B cell (primary cell): ENCODE measurements at regions not wholly inside any gene's neighbourhood (a gene's known extent, or its start where the extent isn't known, plus 50 kb on each side); places are given as distances from the start of the nearest gene placed in this dataset.

ENCODE experiments used
- ATAC-seq: fragments of 200-7000 bp; cut with Tn5 transposase; one replicate; pipeline ENCODE4 v1.10.0; 2021; ENCODE audit warnings: low read depth, mild to moderate bottlenecking, moderate number of reproducible peaks, moderate library complexity
- CTCF ChIA-PET: fragments of 350-600 bp; sonication (Branson Sonifier 250); formaldehyde crosslinking; loops from one replicate; lab custom pipeline; 2021; ENCODE audit warnings: antibody characterized with exemption, inconsistent platforms; lab: Charles Lee
- POLR2A ChIA-PET: fragments of 350-600 bp; sonication (Branson Sonifier 250); formaldehyde crosslinking; loops from one replicate; lab custom pipeline; 2021; ENCODE audit warnings: antibody characterized with exemption; lab: Charles Lee
- DNase-seq: peaks from one replicate; pipeline ENCODE4 v3.0.0; 2013
- H2AFZ ChIP-seq: 2 replicates; pipeline ENCODE4 v1.6.1; 2012; ENCODE audit warnings: mild to moderate bottlenecking, low read depth, low read length; ENCODE audit not compliant: insufficient read depth, poor library complexity, severe bottlenecking
- H3K27ac ChIP-seq, 2 donors: 1 replicate in 1 of 2; 2 replicates in 1 of 2; pipeline ENCODE4 v1.5.1; 2012 to 2013; ENCODE audit warnings: low read length in 2 of 2, mild to moderate bottlenecking in 2 of 2, moderate library complexity in 1 of 2
- H3K27me3 ChIP-seq, 4 experiments: fragments of 200-600 bp in 1 of 4; sonication (generic) in 1 of 4; replicated peaks in 1 of 4; 1 replicate in 2 of 4; 2 replicates in 2 of 4; pipeline versions ENCODE4 v1.6.1 to v1.7.0; 2013 to 2016; ENCODE audit warnings: low read length in 3 of 4, mild to moderate bottlenecking in 2 of 4, mixed read lengths in 1 of 4, moderate library complexity in 1 of 4; ENCODE audit not compliant: insufficient read depth in 4 of 4, control insufficient read depth in 3 of 4; ENCODE audit errors: control extremely low read depth in 1 of 4
- H3K36me3 ChIP-seq, 2 experiments: replicated peaks in 1 of 2; 1 replicate in 1 of 2; 2 replicates in 1 of 2; pipeline versions ENCODE4 v1.6.1 to v1.7.1; 2013; ENCODE audit warnings: low read length in 1 of 2; ENCODE audit not compliant: insufficient read depth in 2 of 2, control insufficient read depth in 1 of 2; ENCODE audit errors: control extremely low read depth in 1 of 2, extremely low read depth in 1 of 2
- H3K4me1 ChIP-seq, 2 donors: fragments of 200-600 bp in 1 of 2; sonication (generic) in 1 of 2; 1 replicate in 1 of 2; 2 replicates in 1 of 2; pipeline versions ENCODE4 v1.5.1 to v1.6.1; 2013 to 2017; ENCODE audit warnings: low read length in 2 of 2; ENCODE audit not compliant: control insufficient read depth in 2 of 2, insufficient read depth in 2 of 2
- H3K4me2 ChIP-seq: replicated peaks from 2 replicates; pipeline ENCODE3; 2012; ENCODE audit warnings: mild to moderate bottlenecking, low read depth, low read length; ENCODE audit not compliant: poor library complexity, severe bottlenecking
- H3K4me3 ChIP-seq, 5 experiments: fragments of 200-600 bp in 1 of 5; sonication (generic) in 1 of 5; 1 replicate in 3 of 5; 2 replicates in 2 of 5; pipeline versions ENCODE4 v1.5.1 to v1.7.0; 2011 to 2016; ENCODE audit warnings: low read length in 4 of 5, mild to moderate bottlenecking in 4 of 5, low read depth in 2 of 5, control low read depth in 1 of 5, moderate library complexity in 1 of 5; ENCODE audit not compliant: insufficient read depth in 1 of 5; ENCODE audit errors: control extremely low read depth in 1 of 5, extremely low read depth in 1 of 5
- H3K79me2 ChIP-seq: fragments of 200-600 bp; sonication (generic); one replicate; pipeline ENCODE4 v1.6.0; 2016; ENCODE audit warnings: low read length; ENCODE audit not compliant: control insufficient read depth, insufficient read depth
- H3K9ac ChIP-seq: fragments of 200-600 bp; sonication (generic); 2 replicates; pipeline ENCODE4 v1.6.1; 2017; ENCODE audit warnings: mild to moderate bottlenecking, low read length, moderate library complexity
- H3K9me3 ChIP-seq, 3 donors: one replicate each; pipeline versions ENCODE4 v1.6.1 to v1.7.1; 2013; ENCODE audit warnings: low read length in 2 of 3; ENCODE audit not compliant: control insufficient read depth in 2 of 3, insufficient read depth in 1 of 3; ENCODE audit errors: control extremely low read depth in 1 of 3
- H4K20me1 ChIP-seq: 2 replicates; pipeline ENCODE4 v1.6.0; 2012; ENCODE audit warnings: mild to moderate bottlenecking, low read length; ENCODE audit not compliant: insufficient read depth, control insufficient read depth, poor library complexity, severe bottlenecking
- H3K27ac Mint-ChIP-seq: one replicate; pipeline ENCODE4 v1.8.0; 2021; ENCODE audit warnings: mixed read lengths
- H3K27me3 Mint-ChIP-seq: one replicate; pipeline ENCODE4 v1.8.0; 2021; ENCODE audit warnings: mixed read lengths
- H3K4me1 Mint-ChIP-seq: one replicate; pipeline ENCODE4 v1.8.0; 2021; ENCODE audit warnings: mixed read lengths
- H3K4me3 Mint-ChIP-seq: one replicate; pipeline ENCODE4 v1.8.0; 2021; ENCODE audit warnings: mixed read lengths
- H3K9me3 Mint-ChIP-seq: one replicate; pipeline ENCODE4 v1.8.0; 2022; ENCODE audit warnings: mixed read lengths; ENCODE audit not compliant: insufficient read depth
- EZH2 ChIP-seq: IDR thresholded peaks from 2 replicates; pipeline ENCODE4 v1.6.1; 2012; ENCODE audit warnings: borderline replicate concordance, low read depth, mild to moderate bottlenecking, moderate library complexity, low read length; ENCODE audit not compliant: insufficient read depth, poor library complexity, severe bottlenecking
- WGBS: methylation state at CpG from one replicate; pipeline ENCODE4 v1.1.5; 2013; ENCODE audit warnings: missing lambda C conversion rate; ENCODE audit not compliant: insufficient coverage; 5-methylcytosine and 5-hydroxymethylcytosine counted together
- intact Hi-C: fragments of 100-400 bp; cut with micrococcal nuclease; formaldehyde crosslinking; loops from one replicate; pipeline ENCODE4 v1.10.0; 2022
- TF ChIP-seq, protein P1 (sequence below): fragments of 200-600 bp; IDR thresholded peaks from one replicate; pipeline ENCODE4 v1.8.0; 2022; ENCODE audit warnings: antibody characterized with exemption, mild to moderate bottlenecking

GRCh38 chr5:74391410-74391809 lies 249.1 kb downstream of the ENC1 start:
- Mint-ChIP-seq H3K27ac (no peak overlapping the region), H3K9me3 (no peaks in the 10 kb centered on the region), H3K27me3 (no peaks in the 10 kb centered on the region), H3K4me3 (no peak overlapping the region), H3K4me1 (no peaks in the 10 kb centered on the region)
- no peak for TF ChIP-seq EZH2
- TF ChIP-seq, protein P1, sequence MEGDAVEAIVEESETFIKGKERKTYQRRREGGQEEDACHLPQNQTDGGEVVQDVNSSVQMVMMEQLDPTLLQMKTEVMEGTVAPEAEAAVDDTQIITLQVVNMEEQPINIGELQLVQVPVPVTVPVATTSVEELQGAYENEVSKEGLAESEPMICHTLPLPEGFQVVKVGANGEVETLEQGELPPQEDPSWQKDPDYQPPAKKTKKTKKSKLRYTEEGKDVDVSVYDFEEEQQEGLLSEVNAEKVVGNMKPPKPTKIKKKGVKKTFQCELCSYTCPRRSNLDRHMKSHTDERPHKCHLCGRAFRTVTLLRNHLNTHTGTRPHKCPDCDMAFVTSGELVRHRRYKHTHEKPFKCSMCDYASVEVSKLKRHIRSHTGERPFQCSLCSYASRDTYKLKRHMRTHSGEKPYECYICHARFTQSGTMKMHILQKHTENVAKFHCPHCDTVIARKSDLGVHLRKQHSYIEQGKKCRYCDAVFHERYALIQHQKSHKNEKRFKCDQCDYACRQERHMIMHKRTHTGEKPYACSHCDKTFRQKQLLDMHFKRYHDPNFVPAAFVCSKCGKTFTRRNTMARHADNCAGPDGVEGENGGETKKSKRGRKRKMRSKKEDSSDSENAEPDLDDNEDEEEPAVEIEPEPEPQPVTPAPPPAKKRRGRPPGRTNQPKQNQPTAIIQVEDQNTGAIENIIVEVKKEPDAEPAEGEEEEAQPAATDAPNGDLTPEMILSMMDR, result no peak
- ChIA-PET POLR2A (no interaction called here), CTCF (interaction anchor here (0.7 to 2.4 kb wide), 2 partner anchors 24 to 250 kb away, joined by 5 to 11 read pairs; partner anchors contain the start of gene ENC1)
- Histone ChIP-seq H3K36me3 (no peaks in the 10 kb centered on the region), H3K4me1 (no peaks in the 10 kb centered on the region), H3K4me3 (no peak overlapping the region), H3K9ac (no peak overlapping the region), H4K20me1 (no peaks in the 10 kb centered on the region), H3K79me2 (no peaks in the 10 kb centered on the region), H3K27me3 (no peaks in the 10 kb centered on the region), H2AFZ (no peak overlapping the region), H3K4me2 (no peak overlapping the region), H3K9me3 (no peaks in the 10 kb centered on the region), H3K27ac (no peak overlapping the region)
- no peak for ATAC-seq
- DNase-seq, result no peak
- intact Hi-C loops, result no loop called here
- no CpG with 5 or more reads among the region's 3 CpGs for WGBS

DNA sequence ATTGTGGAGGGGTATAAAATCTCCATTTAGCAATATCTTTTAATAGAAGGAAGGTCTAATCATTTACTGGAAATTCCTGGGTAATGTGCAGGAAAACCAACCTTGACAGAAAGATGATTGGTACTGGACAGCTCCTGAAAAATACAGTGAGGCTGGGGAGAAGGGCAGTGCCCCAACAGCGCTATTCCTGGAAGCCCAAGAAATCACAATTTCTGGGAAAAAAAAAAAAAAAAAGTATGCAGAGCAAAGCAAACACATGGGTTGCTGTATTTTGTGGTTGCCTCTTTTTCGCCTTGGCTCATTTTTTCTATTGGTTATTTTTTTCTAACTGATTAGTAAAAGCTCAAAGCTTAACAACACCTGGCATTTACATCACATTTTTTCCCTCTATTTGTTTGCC lies 249.7 kb downstream of the ENC1 start:
- Mint-ChIP-seq H3K4me1 (no peaks in the 10 kb centered on the region), H3K27ac (no peak overlapping the region), H3K4me3 (no peak overlapping the region), H3K9me3 (no peaks in the 10 kb centered on the region), H3K27me3 (no peaks in the 10 kb centered on the region)
- Histone ChIP-seq H3K9me3 (no peaks in the 10 kb centered on the region), H3K79me2 (no peaks in the 10 kb centered on the region), H3K27ac (no peak overlapping the region), H3K9ac (no peak overlapping the region), H3K4me1 (no peaks in the 10 kb centered on the region), H3K4me2 (no peak overlapping the region), H3K36me3 (no peaks in the 10 kb centered on the region), H3K4me3 (no peak overlapping the region), H3K27me3 (no peaks in the 10 kb centered on the region), H4K20me1 (no peaks in the 10 kb centered on the region), H2AFZ (no peak overlapping the region)
- CTCF ChIA-PET, result interaction anchor here (0.7 to 2.4 kb wide), 2 partner anchors 24 to 250 kb away, joined by 5 to 11 read pairs; partner anchors contain the start of gene ENC1
- TF ChIP-seq, protein P1, result no peak
- TF ChIP-seq EZH2, result no peak
- DNase-seq (no peak), ATAC-seq (no peak)
- POLR2A ChIA-PET, result no interaction called here
- WGBS, result 100% methylated on average over 1 of the region's 2 CpGs
- intact Hi-C loops, result no loop called here
